HG03521 (cell line): ENCODE measurements at regions not wholly inside any gene's neighbourhood (a gene's known extent, or its start where the extent isn't known, plus 50 kb on each side); places are given as distances from the start of the nearest gene placed in this dataset.
A peak's percentile ranks its signal among the peaks of the same experiment; 100 is the strongest.

ENCODE experiments used
- ATAC-seq: cut with Tn5 transposase; IDR thresholded peaks from one replicate; pipeline ENCODE4 v1.9.1; 2021; ENCODE audit warnings: mild to moderate bottlenecking, moderate library complexity; ENCODE audit not compliant: unreplicated experiment

DNA sequence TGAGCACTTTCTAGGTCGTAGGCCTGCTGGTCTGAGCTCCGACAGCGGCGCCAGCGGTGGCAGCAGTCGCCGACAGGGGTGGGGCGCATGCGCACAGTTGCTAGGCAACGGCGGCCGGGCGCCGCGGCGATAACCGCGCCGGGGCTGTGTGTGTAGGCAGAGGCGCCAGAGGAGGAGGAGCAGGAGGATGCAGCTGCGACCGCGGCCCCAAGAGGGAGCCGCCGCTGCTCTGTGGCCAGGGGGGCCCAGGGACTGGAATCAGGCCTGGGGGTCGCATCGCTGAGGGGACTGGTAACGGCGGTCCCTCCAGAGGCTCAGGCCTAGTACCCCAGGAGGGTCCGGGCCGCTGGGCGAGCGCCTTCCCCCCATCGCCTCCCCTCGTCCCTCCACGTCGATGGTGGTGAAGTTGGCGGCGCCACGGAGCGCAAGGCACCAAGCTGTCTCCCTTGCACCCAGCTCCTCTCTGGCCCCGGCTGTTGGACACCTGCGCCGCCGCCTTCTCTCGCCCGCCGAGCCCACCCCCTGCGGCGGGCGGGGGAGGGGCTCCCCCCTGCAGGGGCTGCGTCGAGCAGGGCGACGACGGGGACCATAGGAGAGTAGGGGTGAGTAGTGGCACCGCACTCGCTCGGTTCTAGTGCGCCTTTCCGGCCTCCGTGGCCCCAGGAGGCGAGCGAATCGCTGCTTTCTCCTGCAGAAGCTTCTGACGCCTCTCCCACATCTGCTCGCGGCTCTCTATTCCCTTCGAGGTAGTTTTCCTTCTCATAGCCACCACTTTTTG lies 58.6 kb upstream of the ZC4H2 start, which contains the start of gene ZC3H12B:
TSS of gene ZC3H12B (plus strand) at position 159 of the 778 bp plus-strand sequence.
- peak; percentile 97 for ATAC-seq

DNA sequence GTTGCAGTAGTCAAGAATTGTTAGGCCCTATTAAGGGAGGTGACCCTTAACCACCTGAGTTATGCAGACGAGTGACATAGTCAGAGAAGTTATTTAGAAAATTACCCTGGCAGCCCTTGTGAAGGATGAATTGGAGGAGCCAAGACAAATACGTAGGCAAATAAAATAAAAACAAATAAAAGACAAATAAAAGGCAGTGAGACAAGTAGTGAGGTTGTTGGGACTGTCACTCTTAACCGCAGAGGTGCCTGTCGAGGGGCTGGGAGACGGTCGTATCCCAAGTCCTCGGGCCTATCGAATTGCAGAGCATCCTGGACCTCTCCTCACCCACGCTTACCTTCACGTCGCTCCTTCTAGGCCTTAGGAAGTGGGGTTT lies 58.0 kb upstream of the ZC4H2 start:
- no peak for ATAC-seq
